IPS-20b (cell line): ENCODE measurements at regions not wholly inside any gene's neighbourhood (a gene's known extent, or its start where the extent isn't known, plus 50 kb on each side); places are given as distances from the start of the nearest gene placed in this dataset.

Source experiments
- H3K27ac ChIP-seq: one replicate; pipeline ENCODE4 v1.5.1; 2013; ENCODE audit warnings: low read length
- H3K27me3 ChIP-seq: 2 replicates; pipeline ENCODE4 v1.6.1; 2013; ENCODE audit warnings: mild to moderate bottlenecking, low read length, inconsistent platforms; ENCODE audit not compliant: insufficient read depth
- H3K36me3 ChIP-seq: 2 replicates; pipeline ENCODE4 v1.6.1; 2013; ENCODE audit warnings: low read depth, mild to moderate bottlenecking, inconsistent platforms, low read length, moderate library complexity; ENCODE audit not compliant: insufficient read depth
- H3K4me1 ChIP-seq: 2 replicates; pipeline ENCODE4 v1.6.1; 2013; ENCODE audit warnings: mild to moderate bottlenecking, control low read depth, inconsistent platforms, low read length, moderate library complexity; ENCODE audit not compliant: insufficient read depth
- H3K4me3 ChIP-seq: 2 replicates; pipeline ENCODE4 v1.5.1; 2013; ENCODE audit warnings: mild to moderate bottlenecking, low read length, inconsistent platforms
- H3K9ac ChIP-seq: 2 replicates; pipeline ENCODE4 v1.6.1; 2013; ENCODE audit warnings: low read depth, mild to moderate bottlenecking, inconsistent platforms, low read length, moderate library complexity
- H3K9me3 ChIP-seq: 2 replicates; pipeline ENCODE4 v1.6.1; 2013; ENCODE audit warnings: mild to moderate bottlenecking, low read depth, low read length, inconsistent platforms; ENCODE audit not compliant: insufficient read depth

GRCh38 chr14:82113007-82113406 lies 579.4 kb upstream of the SEL1L start:
- H3K36me3 ChIP-seq, result no peaks in the 10 kb centered on the region
- H3K9ac ChIP-seq, result no peak overlapping the region
- H3K27ac ChIP-seq, result no peak overlapping the region
- H3K27me3 ChIP-seq, result no peaks in the 10 kb centered on the region
- no peak overlapping the region for H3K4me3 ChIP-seq
- peaks cover 4% of the 10 kb centered on the region for H3K9me3 ChIP-seq
- H3K4me1 ChIP-seq, result no peaks in the 10 kb centered on the region

- Histone ChIP-seq H3K9ac (no peak overlapping the region), H3K36me3 (no peaks in the 10 kb centered on the region), H3K27me3 (no peaks in the 10 kb centered on the region), H3K27ac (no peak overlapping the region), H3K4me1 (no peaks in the 10 kb centered on the region), H3K4me3 (no peak overlapping the region), H3K9me3 (peaks cover 5% of the 10 kb centered on the region)
Measured at GRCh38 chr14:82113710-82114109, 580.1 kb upstream of the SEL1L start.

- Histone ChIP-seq H3K9me3 (peaks cover 5% of the 10 kb centered on the region), H3K27ac (no peak overlapping the region), H3K4me1 (no peaks in the 10 kb centered on the region), H3K36me3 (no peaks in the 10 kb centered on the region), H3K4me3 (no peak overlapping the region), H3K27me3 (no peaks in the 10 kb centered on the region), H3K9ac (no peak overlapping the region)
Measured at GRCh38 chr14:82116721-82117120, 583.1 kb upstream of the SEL1L start.

- peaks cover 5% of the 10 kb centered on the region for H3K9me3 ChIP-seq
- H3K4me3 ChIP-seq, result no peak overlapping the region
- no peak overlapping the region for H3K9ac ChIP-seq
- H3K4me1 ChIP-seq, result no peaks in the 10 kb centered on the region
- no peaks in the 10 kb centered on the region for H3K36me3 ChIP-seq
- no peak overlapping the region for H3K27ac ChIP-seq
- no peaks in the 10 kb centered on the region for H3K27me3 ChIP-seq
Measured at GRCh38 chr14:82122655-82123054, 589.0 kb upstream of the SEL1L start.

- Histone ChIP-seq H3K4me1 (no peaks in the 10 kb centered on the region), H3K9ac (no peak overlapping the region), H3K36me3 (no peaks in the 10 kb centered on the region), H3K4me3 (no peak overlapping the region), H3K27ac (no peak overlapping the region), H3K27me3 (no peaks in the 10 kb centered on the region), H3K9me3 (no peaks in the 10 kb centered on the region)
Measured at GRCh38 chr14:82124511-82124910, 590.9 kb upstream of the SEL1L start.

GRCh38 chr14:82126006-82126405 lies 592.4 kb upstream of the SEL1L start:
- no peak overlapping the region for H3K9ac ChIP-seq
- H3K4me3 ChIP-seq, result no peak overlapping the region

GRCh38 chr14:82134411-82134810 lies 600.8 kb upstream of the SEL1L start:
- H3K9me3 ChIP-seq, result no peaks in the 10 kb centered on the region

More at GRCh38 chr14:82126006-82126405, 592.4 kb upstream of the SEL1L start:
- Histone ChIP-seq H3K9me3 (no peaks in the 10 kb centered on the region), H3K4me1 (no peaks in the 10 kb centered on the region), H3K27ac (no peak overlapping the region), H3K36me3 (no peaks in the 10 kb centered on the region), H3K27me3 (no peaks in the 10 kb centered on the region)

GRCh38 chr14:82138431-82138830 lies 604.8 kb upstream of the SEL1L start:
- no peaks in the 10 kb centered on the region for H3K27me3 ChIP-seq
- H3K4me1 ChIP-seq, result no peaks in the 10 kb centered on the region
- no peak overlapping the region for H3K27ac ChIP-seq
- H3K9me3 ChIP-seq, result peaks cover 5% of the 10 kb centered on the region; the same call in 1 of the 2 replicates
- H3K36me3 ChIP-seq, result no peaks in the 10 kb centered on the region
- no peak overlapping the region for H3K4me3 ChIP-seq
- no peak overlapping the region for H3K9ac ChIP-seq

More at GRCh38 chr14:82134411-82134810, 600.8 kb upstream of the SEL1L start:
- Histone ChIP-seq H3K4me1 (no peaks in the 10 kb centered on the region), H3K4me3 (no peak overlapping the region), H3K9ac (no peak overlapping the region), H3K36me3 (no peaks in the 10 kb centered on the region), H3K27me3 (no peaks in the 10 kb centered on the region), H3K27ac (no peak overlapping the region)

- H3K36me3 ChIP-seq, result no peaks in the 10 kb centered on the region
- no peaks in the 10 kb centered on the region for H3K4me1 ChIP-seq
- no peak overlapping the region for H3K27ac ChIP-seq
- no peaks in the 10 kb centered on the region for H3K27me3 ChIP-seq
- H3K9ac ChIP-seq, result no peak overlapping the region
- no peaks in the 10 kb centered on the region for H3K9me3 ChIP-seq
- H3K4me3 ChIP-seq, result no peak overlapping the region
Measured at GRCh38 chr14:82146846-82147245, 613.2 kb upstream of the SEL1L start.

GRCh38 chr14:82153689-82154088 lies 620.0 kb upstream of the SEL1L start:
- Histone ChIP-seq H3K36me3 (no peaks in the 10 kb centered on the region), H3K4me3 (no peak overlapping the region), H3K27ac (no peak overlapping the region), H3K9ac (no peak overlapping the region), H3K9me3 (no peaks in the 10 kb centered on the region), H3K27me3 (no peaks in the 10 kb centered on the region), H3K4me1 (no peaks in the 10 kb centered on the region)

GRCh38 chr14:82159624-82160023 lies 626.0 kb upstream of the SEL1L start:
- Histone ChIP-seq H3K27me3 (no peaks in the 10 kb centered on the region), H3K36me3 (no peaks in the 10 kb centered on the region), H3K27ac (no peak overlapping the region), H3K4me1 (no peaks in the 10 kb centered on the region), H3K4me3 (no peak overlapping the region), H3K9ac (no peak overlapping the region), H3K9me3 (peaks cover 38% of the 10 kb centered on the region)

- no peak overlapping the region for H3K9ac ChIP-seq
- H3K27ac ChIP-seq, result no peak overlapping the region
- H3K4me3 ChIP-seq, result no peak overlapping the region
- no peaks in the 10 kb centered on the region; the same call in 1 of the 2 replicates for H3K4me1 ChIP-seq
- no peaks in the 10 kb centered on the region for H3K27me3 ChIP-seq
- no peaks in the 10 kb centered on the region for H3K9me3 ChIP-seq
- no peaks in the 10 kb centered on the region for H3K36me3 ChIP-seq
Measured at GRCh38 chr14:82180139-82180538, 646.5 kb upstream of the SEL1L start.

GRCh38 chr14:82182646-82183045 lies 649.0 kb upstream of the SEL1L start:
- H3K9me3 ChIP-seq, result no peaks in the 10 kb centered on the region
- no peak overlapping the region for H3K4me3 ChIP-seq
- H3K9ac ChIP-seq, result no peak overlapping the region
- H3K36me3 ChIP-seq, result no peaks in the 10 kb centered on the region
- no peaks in the 10 kb centered on the region; the same call in 1 of the 2 replicates for H3K4me1 ChIP-seq
- H3K27ac ChIP-seq, result no peak overlapping the region
- H3K27me3 ChIP-seq, result no peaks in the 10 kb centered on the region
